ENCODE measurements at regions not wholly inside any gene's neighbourhood (a gene's known extent, or its start where the extent isn't known, plus 50 kb on each side); places are given as distances from the start of the nearest gene placed in this dataset.

DNA sequence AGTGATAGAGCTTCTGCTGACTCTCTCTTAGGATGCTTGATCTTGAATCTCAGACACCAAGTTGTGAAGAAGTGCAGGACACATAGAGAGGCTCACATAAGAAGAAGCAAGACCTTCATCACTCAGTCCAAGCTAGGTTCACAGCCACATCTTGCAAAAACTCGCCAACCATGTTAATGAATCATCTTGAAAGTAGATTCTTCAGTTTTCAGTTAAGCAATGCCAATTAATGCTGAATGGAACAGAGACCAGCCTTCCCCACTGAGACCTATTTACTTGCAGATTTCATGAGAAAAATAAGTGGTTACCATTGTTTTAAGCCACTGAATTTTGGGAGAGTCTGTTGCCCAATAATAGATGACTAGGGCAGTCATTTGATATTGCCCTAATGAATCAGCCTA, 217.7 kb upstream of the EDIL3 start:
- intact Hi-C loops (cut with micrococcal nuclease; ENCODE audit: unreplicated experiment), result no loop called here
- no peak for FAIRE-seq
- WGBS (ENCODE audit: low lambda C conversion rate), result 0% methylated on average over 1 of the region's 1 CpG

DNA sequence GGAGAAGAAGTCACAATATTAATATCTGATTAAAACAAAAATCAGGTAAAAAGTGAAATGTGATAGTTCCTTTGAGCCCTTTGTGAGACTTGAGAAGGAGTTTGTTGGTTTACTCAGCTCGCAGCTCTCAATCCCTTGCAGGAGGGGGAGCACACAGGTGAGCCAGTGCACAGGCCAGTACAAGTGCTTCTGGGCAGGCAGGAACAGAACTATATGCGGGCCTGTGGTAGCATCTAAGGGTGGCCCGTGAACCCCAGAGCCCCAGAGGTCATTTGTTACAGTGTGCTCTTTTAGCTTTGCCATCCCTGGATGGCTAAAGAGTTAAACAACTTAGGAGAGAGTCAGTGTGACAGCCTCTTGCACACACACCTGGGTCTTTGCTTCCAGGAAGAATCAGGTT, 215.3 kb upstream of the EDIL3 start:
- no peak overlapping the region for H3K9ac ChIP-seq (ENCODE audit: insufficient read depth, low read depth, low read length)
- no peaks in the 10 kb centered on the region for H3K79me2 ChIP-seq (ENCODE audit: insufficient read depth, low read length)
- H3K4me2 ChIP-seq (ENCODE audit: low read depth, low read length), result no peak overlapping the region
- no peaks in the 10 kb centered on the region for H3K27me3 ChIP-seq (ENCODE audit: control insufficient read depth in 1 of 2, insufficient read depth in 2 of 2, low read length in 2 of 2)
- no TSS peak for BruUV-seq (replicated peaks)
- in situ Hi-C loops (cut with HindIII; ENCODE audit: extremely low pct_ligation_motif_present, low pct_unique_long_range_greater_than_20kb) (no loop called here), intact Hi-C loops (cut with micrococcal nuclease; ENCODE audit: unreplicated experiment) (no loop called here)
- ChIA-PET CTCF (ENCODE audit: low intra/inter-chr PET ratio, low total read pairs) (no interaction called here), POLR2A (no interaction called here)
- H3K27ac ChIP-seq (ENCODE audit: extremely low read length, insufficient read depth, low read length), result no peak overlapping the region
- H3K4me1 ChIP-seq (ENCODE audit: insufficient read depth, low read length), result no peaks in the 10 kb centered on the region
- DNase-seq (ENCODE audit: low spot score) (no peak), FAIRE-seq (no peak), ATAC-seq (peak; percentile 42; the same call in 1 of the 3 replicates)
- H2AFZ ChIP-seq (ENCODE audit: low read length), result no peak overlapping the region
- 0% methylated on average over 1 of the region's 3 CpGs for WGBS (ENCODE audit: low lambda C conversion rate)
- H4K20me1 ChIP-seq (ENCODE audit: insufficient read depth, low read length), result no peaks in the 10 kb centered on the region
- no peaks in the 10 kb centered on the region for H3K9me3 ChIP-seq (ENCODE audit: low read length)
- no peaks in the 10 kb centered on the region for H3K36me3 ChIP-seq (replicated peaks in 1 of 2; ENCODE audit: control insufficient read depth in 1 of 2, insufficient read depth in 2 of 2, low read length in 2 of 2)
- no peak overlapping the region for H3K4me3 ChIP-seq (replicated peaks in 1 of 3; ENCODE audit: insufficient read depth in 1 of 3, low read depth in 2 of 3, low read length in 3 of 3)
- TF ChIP-seq GATAD1 (CRISPR knock-in tag; IDR thresholded peaks at IDR 0.05) (no peak), ZNF460 (CRISPR knock-in tag; IDR thresholded peaks at IDR 0.05; ENCODE audit: borderline replicate concordance) (no peak), ZFY (CRISPR knock-in tag; IDR thresholded peaks at IDR 0.05) (no peak), ZBTB8A (CRISPR knock-in tag; IDR thresholded peaks at IDR 0.05; ENCODE audit: borderline replicate concordance, low read depth) (no peak), FOXM1 (CRISPR knock-in tag; IDR thresholded peaks at IDR 0.05) (no peak), NKX3-1 (CRISPR knock-in tag; IDR thresholded peaks at IDR 0.05) (no peak), ZFP36L1 (CRISPR knock-in tag; IDR thresholded peaks at IDR 0.05) (no peak), ARHGAP35 (CRISPR knock-in tag; IDR thresholded peaks at IDR 0.05; ENCODE audit: borderline replicate concordance) (no peak)
- TF ChIP-seq, protein P1, sequence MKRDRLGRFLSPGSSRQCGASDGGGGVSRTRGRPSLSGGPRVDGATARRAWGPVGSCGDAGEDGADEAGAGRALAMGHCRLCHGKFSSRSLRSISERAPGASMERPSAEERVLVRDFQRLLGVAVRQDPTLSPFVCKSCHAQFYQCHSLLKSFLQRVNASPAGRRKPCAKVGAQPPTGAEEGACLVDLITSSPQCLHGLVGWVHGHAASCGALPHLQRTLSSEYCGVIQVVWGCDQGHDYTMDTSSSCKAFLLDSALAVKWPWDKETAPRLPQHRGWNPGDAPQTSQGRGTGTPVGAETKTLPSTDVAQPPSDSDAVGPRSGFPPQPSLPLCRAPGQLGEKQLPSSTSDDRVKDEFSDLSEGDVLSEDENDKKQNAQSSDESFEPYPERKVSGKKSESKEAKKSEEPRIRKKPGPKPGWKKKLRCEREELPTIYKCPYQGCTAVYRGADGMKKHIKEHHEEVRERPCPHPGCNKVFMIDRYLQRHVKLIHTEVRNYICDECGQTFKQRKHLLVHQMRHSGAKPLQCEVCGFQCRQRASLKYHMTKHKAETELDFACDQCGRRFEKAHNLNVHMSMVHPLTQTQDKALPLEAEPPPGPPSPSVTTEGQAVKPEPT (CRISPR knock-in tag; IDR thresholded peaks at IDR 0.05; ENCODE audit: low read depth), result no peak
- TF ChIP-seq, protein P2, sequence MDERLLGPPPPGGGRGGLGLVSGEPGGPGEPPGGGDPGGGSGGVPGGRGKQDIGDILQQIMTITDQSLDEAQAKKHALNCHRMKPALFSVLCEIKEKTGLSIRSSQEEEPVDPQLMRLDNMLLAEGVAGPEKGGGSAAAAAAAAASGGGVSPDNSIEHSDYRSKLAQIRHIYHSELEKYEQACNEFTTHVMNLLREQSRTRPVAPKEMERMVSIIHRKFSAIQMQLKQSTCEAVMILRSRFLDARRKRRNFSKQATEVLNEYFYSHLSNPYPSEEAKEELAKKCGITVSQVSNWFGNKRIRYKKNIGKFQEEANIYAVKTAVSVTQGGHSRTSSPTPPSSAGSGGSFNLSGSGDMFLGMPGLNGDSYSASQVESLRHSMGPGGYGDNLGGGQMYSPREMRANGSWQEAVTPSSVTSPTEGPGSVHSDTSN (CRISPR knock-in tag; IDR thresholded peaks at IDR 0.05), result no peak
- TF ChIP-seq, protein P3, sequence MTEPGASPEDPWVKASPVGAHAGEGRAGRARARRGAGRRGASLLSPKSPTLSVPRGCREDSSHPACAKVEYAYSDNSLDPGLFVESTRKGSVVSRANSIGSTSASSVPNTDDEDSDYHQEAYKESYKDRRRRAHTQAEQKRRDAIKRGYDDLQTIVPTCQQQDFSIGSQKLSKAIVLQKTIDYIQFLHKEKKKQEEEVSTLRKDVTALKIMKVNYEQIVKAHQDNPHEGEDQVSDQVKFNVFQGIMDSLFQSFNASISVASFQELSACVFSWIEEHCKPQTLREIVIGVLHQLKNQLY (CRISPR knock-in tag; IDR thresholded peaks at IDR 0.05), result no peak
- TF ChIP-seq, protein P4, sequence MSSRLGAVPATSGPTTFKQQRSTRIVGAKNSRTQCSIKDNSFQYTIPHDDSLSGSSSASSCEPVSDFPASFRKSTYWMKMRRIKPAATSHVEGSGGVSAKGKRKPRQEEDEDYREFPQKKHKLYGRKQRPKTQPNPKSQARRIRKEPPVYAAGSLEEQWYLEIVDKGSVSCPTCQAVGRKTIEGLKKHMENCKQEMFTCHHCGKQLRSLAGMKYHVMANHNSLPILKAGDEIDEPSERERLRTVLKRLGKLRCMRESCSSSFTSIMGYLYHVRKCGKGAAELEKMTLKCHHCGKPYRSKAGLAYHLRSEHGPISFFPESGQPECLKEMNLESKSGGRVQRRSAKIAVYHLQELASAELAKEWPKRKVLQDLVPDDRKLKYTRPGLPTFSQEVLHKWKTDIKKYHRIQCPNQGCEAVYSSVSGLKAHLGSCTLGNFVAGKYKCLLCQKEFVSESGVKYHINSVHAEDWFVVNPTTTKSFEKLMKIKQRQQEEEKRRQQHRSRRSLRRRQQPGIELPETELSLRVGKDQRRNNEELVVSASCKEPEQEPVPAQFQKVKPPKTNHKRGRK (CRISPR knock-in tag; IDR thresholded peaks at IDR 0.05), result no peak
- TF ChIP-seq, protein P5, sequence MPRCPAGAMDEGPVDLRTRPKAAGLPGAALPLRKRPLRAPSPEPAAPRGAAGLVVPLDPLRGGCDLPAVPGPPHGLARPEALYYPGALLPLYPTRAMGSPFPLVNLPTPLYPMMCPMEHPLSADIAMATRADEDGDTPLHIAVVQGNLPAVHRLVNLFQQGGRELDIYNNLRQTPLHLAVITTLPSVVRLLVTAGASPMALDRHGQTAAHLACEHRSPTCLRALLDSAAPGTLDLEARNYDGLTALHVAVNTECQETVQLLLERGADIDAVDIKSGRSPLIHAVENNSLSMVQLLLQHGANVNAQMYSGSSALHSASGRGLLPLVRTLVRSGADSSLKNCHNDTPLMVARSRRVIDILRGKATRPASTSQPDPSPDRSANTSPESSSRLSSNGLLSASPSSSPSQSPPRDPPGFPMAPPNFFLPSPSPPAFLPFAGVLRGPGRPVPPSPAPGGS (CRISPR knock-in tag; IDR thresholded peaks at IDR 0.05), result no peak

More for the DNA sequence above, 217.7 kb upstream of the EDIL3 start:
- Histone ChIP-seq H2AFZ (ENCODE audit: low read length) (no peak overlapping the region), H3K4me1 (ENCODE audit: insufficient read depth, low read length) (no peaks in the 10 kb centered on the region), H3K27ac (ENCODE audit: extremely low read length, insufficient read depth, low read length) (no peak overlapping the region), H3K9me3 (ENCODE audit: low read length) (no peaks in the 10 kb centered on the region), H4K20me1 (ENCODE audit: insufficient read depth, low read length) (no peaks in the 10 kb centered on the region), H3K27me3 (ENCODE audit: control insufficient read depth in 1 of 2, insufficient read depth in 2 of 2, low read length in 2 of 2) (no peaks in the 10 kb centered on the region), H3K4me3 (replicated peaks in 1 of 3; ENCODE audit: insufficient read depth in 1 of 3, low read depth in 2 of 3, low read length in 3 of 3) (no peak overlapping the region), H3K36me3 (replicated peaks in 1 of 2; ENCODE audit: control insufficient read depth in 1 of 2, insufficient read depth in 2 of 2, low read length in 2 of 2) (no peaks in the 10 kb centered on the region), H3K4me2 (ENCODE audit: low read depth, low read length) (no peak overlapping the region), H3K9ac (ENCODE audit: insufficient read depth, low read depth, low read length) (no peak overlapping the region), H3K79me2 (ENCODE audit: insufficient read depth, low read length) (no peaks in the 10 kb centered on the region)
- no TSS peak for BruUV-seq (replicated peaks)
- ChIA-PET POLR2A (no interaction called here), CTCF (ENCODE audit: low intra/inter-chr PET ratio, low total read pairs) (no interaction called here)
- in situ Hi-C loops (cut with HindIII; ENCODE audit: extremely low pct_ligation_motif_present, low pct_unique_long_range_greater_than_20kb), result no loop called here
- no peak for ATAC-seq
- TF ChIP-seq CENPX (CRISPR knock-in tag; IDR thresholded peaks at IDR 0.05) (no peak), SATB2 (CRISPR knock-in tag; IDR thresholded peaks at IDR 0.05) (no peak)
- DNase-seq (ENCODE audit: low spot score), result no peak

Measured in HepG2 (cell line).